GM04503 (cell line): ENCODE measurements at regions not wholly inside any gene's neighbourhood (a gene's known extent, or its start where the extent isn't known, plus 50 kb on each side); places are given as distances from the start of the nearest gene placed in this dataset.
"Not testable (repeated sequence)": the region's sequence is repeated elsewhere in the genome, so short reads cannot be mapped to it uniquely, and the experiment has no call there.

Experiments used
- DNase-seq: peaks from one replicate; pipeline ENCODE4 v3.0.0-alpha.2; 2012; ENCODE audit warnings: low read depth

DNA sequence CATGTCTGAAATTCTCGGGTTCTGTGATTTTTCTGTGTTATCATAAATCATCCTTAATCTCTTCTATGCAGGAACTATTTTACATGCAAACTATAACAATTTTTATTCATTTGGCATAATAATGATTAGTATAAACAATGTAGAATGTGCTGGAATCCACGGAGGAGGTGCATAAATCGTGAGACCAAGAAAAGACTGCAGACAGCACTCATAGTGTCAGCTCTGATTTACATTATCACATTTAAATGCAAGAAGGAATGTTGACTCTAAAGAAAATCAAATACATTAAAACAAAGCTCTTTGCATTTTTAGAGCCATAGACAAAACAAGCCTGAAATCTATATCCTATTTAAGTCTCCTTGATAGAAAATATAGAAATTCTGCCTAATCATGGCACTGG, 501.7 kb upstream of the STXBP6 start:
- no peak for DNase-seq

GRCh38 chr14:25546826-25547225, 496.9 kb upstream of the STXBP6 start:
- no peak for DNase-seq

- no peak for DNase-seq
Observed at GRCh38 chr14:25537846-25538455, 488.0 kb upstream of the STXBP6 start.

DNA sequence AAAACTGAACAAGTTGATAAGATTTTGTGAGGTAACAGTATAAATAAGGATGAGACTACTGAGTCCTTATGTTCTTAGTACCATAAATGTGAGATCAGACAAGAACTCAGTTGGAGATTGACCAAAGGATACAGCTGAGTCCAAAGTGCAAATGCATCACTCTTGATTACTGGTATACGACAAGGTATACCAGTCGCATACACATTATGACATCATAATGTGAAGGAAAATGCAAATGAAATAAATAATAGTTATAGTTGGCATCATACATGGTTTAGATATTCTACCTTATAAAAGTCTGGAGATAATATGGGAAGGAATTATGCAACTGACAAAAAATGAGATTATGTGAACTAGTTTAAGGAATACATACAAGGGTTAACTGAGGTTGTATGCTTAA, 476.3 kb upstream of the STXBP6 start:
- no peak for DNase-seq

DNA sequence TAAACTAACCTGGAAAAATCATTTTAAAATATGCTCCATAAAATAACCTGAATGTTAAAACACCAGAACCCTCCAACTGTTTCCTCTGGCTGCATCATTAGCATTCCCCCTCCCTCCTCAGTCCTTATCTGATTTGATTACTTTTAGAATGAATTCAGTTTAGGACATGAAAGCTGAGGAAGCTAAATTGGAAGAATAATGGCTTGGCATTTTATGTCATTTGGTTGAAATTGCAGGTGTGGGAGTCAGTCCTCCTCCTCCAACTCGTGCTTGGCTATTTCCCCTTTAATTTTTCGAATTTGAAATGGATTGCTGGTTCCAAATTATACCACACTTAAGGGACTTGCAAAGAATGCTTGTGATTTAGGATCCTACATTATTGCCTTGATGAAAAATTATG, 473.0 kb upstream of the STXBP6 start:
- no peak for DNase-seq

GRCh38 chr14:25522116-25522515, 472.2 kb upstream of the STXBP6 start:
- no peak for DNase-seq

GRCh38 chr14:25521616-25522015, 471.7 kb upstream of the STXBP6 start:
- no peak for DNase-seq

DNA sequence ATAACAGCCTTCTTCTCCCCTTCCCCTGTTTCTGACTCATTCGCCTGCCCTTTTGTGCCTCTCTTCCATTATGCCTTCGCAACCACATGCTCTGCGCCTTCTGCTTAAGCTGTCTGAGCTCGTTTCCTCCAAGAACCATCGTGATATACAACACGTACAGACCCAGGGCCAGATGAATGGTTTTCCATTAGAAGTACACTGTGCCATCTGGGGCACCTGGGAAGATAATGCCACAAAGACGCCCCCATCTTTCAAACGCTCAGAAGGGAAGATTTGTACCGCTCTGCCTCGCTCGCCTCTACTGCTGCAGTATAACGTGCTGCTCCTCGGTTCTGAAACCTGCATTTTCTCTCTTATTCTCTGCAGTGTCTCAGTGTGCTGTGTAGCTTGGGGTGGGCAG, 470.9 kb upstream of the STXBP6 start:
- no peak for DNase-seq

DNA sequence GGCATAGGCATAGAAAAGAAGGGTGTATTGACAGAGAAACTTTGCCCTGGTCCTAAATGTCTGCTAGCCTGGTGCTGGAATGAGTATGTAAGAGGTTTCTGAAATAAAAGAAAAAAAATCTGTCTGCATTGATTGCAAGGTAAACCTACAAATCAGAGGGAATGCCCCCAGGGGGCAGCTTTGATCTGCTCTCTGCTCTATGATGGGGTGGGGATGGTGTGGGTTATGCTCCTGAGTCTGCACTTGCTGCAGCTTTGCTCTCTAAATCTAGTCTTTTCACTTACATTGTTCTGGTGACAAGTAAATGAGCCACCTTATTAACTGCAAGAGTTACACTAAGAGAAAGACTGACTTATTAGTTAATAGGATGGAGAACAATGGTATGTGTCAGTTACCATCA, 468.4 kb upstream of the STXBP6 start:
- DNase-seq = no peak

GRCh38 chr14:25516838-25517237, 466.9 kb upstream of the STXBP6 start:
- DNase-seq = no peak

DNA sequence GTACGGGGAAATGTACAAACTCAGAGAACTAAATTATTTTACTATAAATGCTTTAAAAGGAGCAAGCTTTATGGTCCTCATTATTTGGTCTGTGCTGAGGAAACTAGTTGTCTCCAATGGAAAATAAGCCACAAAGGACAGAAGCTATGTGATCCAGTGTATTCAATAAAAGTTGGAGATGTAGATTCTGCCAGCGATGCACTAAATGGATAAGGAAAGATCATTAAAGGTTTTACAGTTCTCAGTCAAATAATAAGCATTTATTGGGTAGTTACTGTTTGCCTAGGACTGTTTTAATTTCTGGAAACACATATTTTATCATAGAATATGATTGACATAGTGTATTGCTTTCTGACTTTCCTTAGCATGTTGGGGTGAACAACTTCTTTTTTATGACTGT, 458.9 kb upstream of the STXBP6 start:
- no peak for DNase-seq

GRCh38 chr14:25501749-25502148, 451.8 kb upstream of the STXBP6 start:
- no peak for DNase-seq

DNA sequence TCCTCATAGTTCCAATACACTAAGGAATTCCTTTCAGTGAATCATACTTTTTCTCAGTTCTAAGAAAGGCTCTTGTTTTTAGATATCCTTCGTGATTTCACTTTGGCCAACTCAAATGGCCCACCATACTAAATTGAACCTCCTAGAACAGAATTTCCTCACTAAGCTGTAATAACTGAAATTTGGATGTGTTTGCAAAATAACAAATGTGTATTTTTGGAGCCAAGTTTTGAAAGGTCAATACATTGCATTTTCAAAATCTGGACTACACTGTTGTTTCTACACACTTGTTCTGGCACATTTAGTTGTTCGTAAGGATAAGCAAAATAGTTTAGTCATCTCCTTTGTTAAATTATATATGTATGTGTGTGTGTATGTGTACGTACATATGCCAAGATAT, 439.0 kb upstream of the STXBP6 start:
- no peak for DNase-seq

- no peak for DNase-seq
Observed at GRCh38 chr14:25485381-25485780, 435.4 kb upstream of the STXBP6 start.

DNA sequence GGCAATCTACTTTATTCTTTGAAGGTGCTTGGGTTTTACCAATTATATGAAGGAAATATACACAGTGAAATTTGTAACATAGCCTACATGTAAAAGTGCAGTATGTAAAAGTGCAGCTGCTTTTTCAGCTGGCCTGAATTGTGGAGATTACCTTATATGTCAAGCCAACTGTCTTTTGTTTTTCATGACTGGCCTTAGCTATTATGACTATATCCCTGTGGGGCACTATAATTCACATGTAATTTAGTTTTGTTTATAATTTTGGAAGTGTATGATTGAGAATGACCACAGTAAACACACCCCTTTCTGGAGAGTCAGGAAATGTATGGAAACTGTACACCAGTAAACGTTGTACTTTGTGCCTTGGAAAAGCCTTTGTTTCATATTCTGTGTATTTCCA, 435.0 kb upstream of the STXBP6 start:
- no peak for DNase-seq

DNA sequence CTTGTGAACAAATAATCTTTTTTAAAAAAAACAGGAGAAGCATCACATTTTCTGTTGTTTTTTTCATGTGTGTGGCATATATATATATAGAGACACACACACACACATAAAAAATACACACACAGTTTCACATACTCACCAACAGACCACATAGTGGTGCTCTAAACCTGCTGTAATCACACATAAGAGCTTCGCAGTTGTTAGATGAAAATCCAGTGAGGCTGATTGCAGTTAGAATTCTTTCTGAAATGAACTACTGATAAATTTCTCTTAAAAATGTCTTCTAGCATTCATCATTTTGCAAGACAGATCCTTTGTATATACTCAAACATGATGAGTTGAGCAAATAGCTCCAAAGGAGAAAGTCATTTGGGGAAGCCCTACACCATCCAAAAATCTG, 434.3 kb upstream of the STXBP6 start:
- DNase-seq = no peak

DNA sequence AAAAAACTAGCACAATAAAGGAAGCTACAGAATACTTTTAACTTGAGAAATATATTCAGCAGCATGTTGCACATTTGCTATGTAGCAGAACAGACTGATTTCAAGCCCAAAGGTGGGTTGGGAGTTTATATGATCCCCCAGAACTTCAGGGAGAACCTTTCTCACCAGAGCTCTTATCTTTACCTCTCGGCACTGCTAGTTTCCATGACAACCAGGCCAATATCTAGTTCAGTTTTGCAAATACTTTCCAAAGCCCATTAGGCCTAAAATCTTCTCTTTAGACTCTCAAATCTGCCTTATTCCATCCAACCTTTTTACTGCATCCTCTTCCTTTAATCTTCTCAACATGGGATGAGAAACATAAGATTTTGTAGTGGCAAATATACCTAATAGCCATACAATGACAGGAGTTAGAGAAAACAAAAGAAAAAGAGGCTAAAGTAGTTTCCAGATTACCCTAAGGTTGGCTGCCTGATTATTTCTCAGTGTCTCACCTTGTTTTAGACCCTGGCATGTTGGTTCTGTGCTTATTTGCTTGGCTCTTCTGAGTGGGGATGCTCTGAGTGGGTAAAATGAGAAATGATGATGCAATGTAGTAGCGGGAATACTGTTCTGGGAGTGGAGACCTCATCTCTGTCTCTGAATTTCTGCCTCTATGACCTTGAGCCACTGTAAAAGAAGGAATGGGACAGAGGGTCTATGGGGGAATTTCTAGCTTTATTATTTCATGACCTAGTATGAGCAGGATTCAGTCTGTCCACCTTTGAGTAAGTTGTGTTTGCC, 427.6 kb upstream of the STXBP6 start:
- no peak for DNase-seq

- no peak for DNase-seq
Observed at GRCh38 chr14:25472700-25473099, 422.8 kb upstream of the STXBP6 start.

DNA sequence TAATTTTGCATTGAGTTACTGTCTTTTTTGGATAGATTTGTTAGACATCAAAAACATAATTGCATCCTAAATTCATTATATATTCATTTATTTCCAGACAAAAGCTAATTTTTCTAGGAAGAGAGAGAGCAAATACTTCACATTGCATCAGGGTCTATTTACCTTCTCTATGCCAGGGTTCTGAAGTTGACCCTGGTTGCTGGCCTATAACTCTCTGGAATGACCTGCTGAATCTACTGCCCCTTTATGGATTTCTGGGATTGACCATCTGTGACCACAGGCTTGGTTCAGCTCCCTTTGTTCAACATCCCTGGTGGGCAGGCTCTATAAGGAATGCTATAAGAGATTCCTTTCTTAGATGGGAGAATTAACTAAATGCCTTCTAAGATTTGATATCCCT, 414.8 kb upstream of the STXBP6 start:
- DNase-seq = no peak

GRCh38 chr14:25464078-25464477, 414.1 kb upstream of the STXBP6 start:
- DNase-seq = no peak

DNA sequence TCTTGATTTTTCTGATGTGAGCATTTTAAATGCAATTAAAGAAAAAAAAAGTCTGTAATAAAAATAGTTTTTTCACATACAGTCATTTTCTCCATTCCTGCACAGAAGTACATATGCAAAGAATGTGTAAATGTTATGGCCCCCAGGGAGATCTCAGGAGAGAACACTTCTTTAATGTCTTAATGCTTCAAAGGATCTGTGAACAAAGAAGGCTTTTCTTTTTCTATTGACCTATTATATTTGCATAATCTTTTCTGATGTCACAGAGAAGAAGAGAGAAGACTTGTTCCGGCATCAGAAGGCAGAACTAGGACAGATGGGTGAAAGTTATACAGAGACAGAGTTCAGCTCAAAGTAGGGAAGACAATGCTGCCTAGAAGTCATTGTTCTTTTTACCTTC, 413.5 kb upstream of the STXBP6 start:
- DNase-seq = no peak

DNA sequence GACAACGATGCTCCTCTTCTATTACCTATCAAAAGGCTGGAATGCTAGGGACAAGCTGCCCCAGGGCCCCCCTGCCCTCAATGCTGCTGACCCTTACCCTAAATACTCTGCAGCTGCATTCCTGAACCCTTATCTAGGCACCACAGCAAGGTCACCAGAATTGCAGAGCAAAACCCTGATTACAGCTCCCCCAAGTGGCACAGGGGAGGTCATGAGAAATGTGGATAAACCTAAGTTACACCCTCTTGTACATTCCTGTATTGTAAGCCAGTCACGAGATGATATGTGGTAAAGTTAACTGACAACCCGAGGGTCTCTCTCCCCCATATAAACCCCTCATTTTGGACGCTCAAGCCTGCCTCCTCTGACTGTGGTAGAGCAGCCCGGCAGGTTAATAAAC, 411.8 kb upstream of the STXBP6 start:
- DNase-seq = no peak

GRCh38 chr14:25444381-25444780, 394.4 kb upstream of the STXBP6 start:
- DNase-seq = no peak

GRCh38 chr14:25440382-25440781, 390.4 kb upstream of the STXBP6 start:
- not testable (repeated sequence) for DNase-seq
